AG04449 (cell line): ENCODE measurements at regions not wholly inside any gene's neighbourhood (a gene's known extent, or its start where the extent isn't known, plus 50 kb on each side); places are given as distances from the start of the nearest gene placed in this dataset.

ENCODE experiments used
- CTCF ChIA-PET: fragments of 350-600 bp; formaldehyde crosslinking; extraction: SDS; loops from one replicate; lab custom pipeline; 2021; ENCODE audit warnings: antibody characterized with exemption; lab: Yijun Ruan, JAX
- POLR2A ChIA-PET: fragments of 400-600, 350-600 bp; formaldehyde crosslinking; extraction: SDS; loops from one replicate; lab custom pipeline; 2020; ENCODE audit warnings: antibody characterized with exemption, inconsistent platforms; lab: Yijun Ruan, JAX
- DNase-seq: peaks from one replicate; pipeline ENCODE4 v3.0.0-alpha.2; 2010; ENCODE audit warnings: low read depth, low spot score
- H3K4me3 ChIP-seq: 2 replicates; pipeline ENCODE4 v1.5.1; 2011; ENCODE audit warnings: low read depth, mild to moderate bottlenecking, control low read depth, low read length
- TF ChIP-seq, protein P1 (sequence below): IDR thresholded peaks from one replicate; pipeline ENCODE4 v1.5.1; 2011; ENCODE audit warnings: mild to moderate bottlenecking, moderate library complexity, low read length, control low read depth, inconsistent platforms; ENCODE audit not compliant: insufficient read depth; ENCODE audit errors: missing control alignments

DNA sequence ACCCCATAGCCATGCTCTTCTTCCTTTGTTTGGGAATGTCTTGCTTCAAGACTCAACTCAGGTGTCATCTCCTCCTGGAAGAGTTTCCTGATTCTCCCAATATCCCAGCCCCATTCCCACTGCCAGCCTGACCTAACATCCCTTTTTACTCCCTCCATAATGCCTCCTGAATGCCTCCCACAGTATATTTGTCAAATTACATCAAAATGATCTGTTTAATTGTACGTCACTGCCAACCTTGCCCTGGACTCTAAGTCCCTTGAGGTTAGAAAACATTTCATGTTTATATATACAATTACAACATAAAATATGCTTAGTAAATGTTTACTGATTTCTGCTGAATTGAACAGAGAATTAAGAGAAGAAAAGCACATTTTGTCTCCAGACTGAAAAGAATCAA is 301.6 kb upstream of the PDE4D start:
- ChIA-PET CTCF (no interaction called here), POLR2A (no interaction called here)
- TF ChIP-seq, protein P1, sequence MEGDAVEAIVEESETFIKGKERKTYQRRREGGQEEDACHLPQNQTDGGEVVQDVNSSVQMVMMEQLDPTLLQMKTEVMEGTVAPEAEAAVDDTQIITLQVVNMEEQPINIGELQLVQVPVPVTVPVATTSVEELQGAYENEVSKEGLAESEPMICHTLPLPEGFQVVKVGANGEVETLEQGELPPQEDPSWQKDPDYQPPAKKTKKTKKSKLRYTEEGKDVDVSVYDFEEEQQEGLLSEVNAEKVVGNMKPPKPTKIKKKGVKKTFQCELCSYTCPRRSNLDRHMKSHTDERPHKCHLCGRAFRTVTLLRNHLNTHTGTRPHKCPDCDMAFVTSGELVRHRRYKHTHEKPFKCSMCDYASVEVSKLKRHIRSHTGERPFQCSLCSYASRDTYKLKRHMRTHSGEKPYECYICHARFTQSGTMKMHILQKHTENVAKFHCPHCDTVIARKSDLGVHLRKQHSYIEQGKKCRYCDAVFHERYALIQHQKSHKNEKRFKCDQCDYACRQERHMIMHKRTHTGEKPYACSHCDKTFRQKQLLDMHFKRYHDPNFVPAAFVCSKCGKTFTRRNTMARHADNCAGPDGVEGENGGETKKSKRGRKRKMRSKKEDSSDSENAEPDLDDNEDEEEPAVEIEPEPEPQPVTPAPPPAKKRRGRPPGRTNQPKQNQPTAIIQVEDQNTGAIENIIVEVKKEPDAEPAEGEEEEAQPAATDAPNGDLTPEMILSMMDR, result no peak
- no peak overlapping the region for H3K4me3 ChIP-seq
- no peak for DNase-seq

DNA sequence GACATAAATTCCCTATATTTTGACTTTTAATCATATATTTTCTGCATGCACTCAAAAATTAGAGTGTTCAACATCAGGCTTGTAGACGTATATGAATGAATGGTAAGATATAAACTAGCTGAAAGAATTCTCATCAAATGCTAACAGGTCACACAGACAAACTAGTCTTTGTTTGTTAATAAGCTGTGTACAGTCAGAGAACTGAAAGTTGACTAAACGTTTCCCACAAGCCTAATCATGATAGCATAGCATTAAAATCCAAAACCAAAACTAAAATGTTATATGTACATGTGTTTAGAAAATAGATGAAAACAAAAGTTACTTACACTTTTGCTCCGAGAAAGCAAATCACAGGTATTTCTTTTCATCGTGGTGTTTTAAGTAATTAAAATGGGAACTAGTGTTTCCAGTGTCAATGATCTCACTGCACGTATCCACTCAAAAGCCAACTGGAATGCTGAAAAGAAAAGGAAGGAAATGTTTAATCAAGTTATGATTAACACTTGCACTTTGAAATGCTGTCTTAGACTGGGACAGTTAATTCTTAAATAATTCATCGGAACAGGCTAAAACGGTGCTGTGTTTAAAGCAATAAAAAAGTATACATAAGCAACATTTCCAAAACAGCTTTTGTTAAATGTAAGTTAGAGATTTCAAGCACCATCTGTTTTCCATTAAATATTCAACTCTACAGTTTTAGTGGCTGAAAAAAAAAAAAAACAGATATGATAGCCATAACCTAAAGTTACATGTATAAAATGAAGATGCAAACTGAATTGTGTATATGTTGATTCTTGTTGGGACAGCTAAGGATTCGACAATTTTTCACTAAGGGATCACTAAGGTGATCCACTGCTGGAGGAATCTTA is 291.9 kb upstream of the PDE4D start:
- ChIA-PET CTCF (no interaction called here), POLR2A (no interaction called here)
- DNase-seq, result no peak
- no peak overlapping the region for H3K4me3 ChIP-seq
- TF ChIP-seq, protein P1, result no peak

DNA sequence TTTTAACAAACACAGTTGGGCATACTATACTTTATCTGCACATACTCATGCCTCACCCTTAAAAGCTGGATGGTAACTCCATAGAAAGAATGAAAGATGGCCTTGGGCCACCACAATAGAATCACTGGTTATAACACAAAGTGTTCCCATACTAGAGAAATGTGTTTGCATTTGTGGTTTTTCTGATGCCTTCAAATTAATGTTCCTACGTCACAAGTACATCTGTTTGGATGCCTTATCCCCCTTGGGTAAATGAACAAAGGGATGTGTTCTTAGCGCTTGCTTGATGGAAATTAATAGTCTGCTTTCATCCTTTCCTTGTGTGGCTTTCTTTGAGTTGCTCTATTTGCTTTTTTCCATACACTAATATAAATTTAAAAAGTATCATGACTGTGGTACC is 291.1 kb upstream of the PDE4D start:
- CTCF ChIA-PET, result no interaction called here
- no peak for DNase-seq
- POLR2A ChIA-PET, result no interaction called here
- TF ChIP-seq, protein P1, result no peak
- H3K4me3 ChIP-seq, result no peak overlapping the region

DNA sequence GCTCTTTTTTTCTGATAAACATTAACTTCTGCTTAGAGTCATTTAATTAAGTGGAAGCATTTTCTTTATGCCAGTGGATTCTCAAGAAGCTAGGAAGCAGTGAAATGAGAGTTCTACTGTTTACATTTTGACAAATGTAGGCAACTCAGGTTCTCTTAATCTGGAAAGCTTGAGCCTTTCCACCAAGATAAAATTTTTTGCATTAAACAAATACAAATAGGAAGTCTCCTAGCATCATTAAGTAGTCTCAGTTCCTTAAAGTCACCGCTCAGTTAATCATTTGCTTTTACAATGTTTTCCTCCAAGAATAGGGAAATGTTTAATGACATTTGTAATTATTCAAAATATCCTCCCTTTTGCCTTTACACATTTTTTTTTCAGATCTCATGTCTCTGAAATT is 290.4 kb upstream of the PDE4D start:
- TF ChIP-seq, protein P1, result no peak
- no peak overlapping the region for H3K4me3 ChIP-seq
- DNase-seq, result no peak
- ChIA-PET CTCF (no interaction called here), POLR2A (no interaction called here)

DNA sequence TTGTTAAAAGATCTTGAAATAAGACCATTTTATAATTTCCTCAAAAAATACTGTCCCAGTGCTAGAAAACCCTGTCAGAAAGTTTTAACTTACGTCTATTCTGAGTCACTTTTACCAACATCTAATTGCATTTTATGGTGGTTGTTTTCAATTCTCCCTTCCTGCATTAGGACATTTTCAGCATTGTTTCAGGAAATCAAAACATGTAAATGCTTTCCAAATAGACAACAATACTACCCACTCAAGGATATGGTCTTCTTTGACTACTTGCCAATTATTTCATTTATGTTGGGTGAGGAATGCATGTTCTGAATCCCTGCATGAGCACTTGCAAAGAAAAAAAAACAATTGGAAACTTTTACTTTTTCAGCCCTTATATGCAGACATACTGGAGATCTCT is 284.6 kb upstream of the PDE4D start:
- ChIA-PET POLR2A (no interaction called here), CTCF (no interaction called here)
- TF ChIP-seq, protein P1, result no peak
- DNase-seq, result no peak
- H3K4me3 ChIP-seq, result no peak overlapping the region

DNA sequence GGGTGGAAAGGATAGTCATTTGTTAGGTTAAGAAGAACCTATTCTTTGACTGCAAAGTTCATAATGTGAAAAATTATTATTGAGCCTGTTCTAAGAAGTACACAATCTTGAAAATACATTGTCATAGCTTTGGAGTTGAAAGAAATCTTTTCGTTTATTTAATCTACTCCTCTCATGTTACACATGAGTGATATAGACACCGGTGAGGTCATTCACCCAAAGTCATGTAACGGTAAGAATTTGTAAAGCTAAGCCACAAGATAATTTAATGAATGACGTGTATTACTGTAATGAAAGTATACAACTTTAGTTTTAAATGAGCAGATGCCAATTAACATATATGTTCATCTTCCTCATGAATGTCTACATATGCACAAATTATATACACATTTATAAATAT is 284.1 kb upstream of the PDE4D start:
- TF ChIP-seq, protein P1, result no peak

More for the DNA sequence above, 284.1 kb upstream of the PDE4D start:
- no peak overlapping the region for H3K4me3 ChIP-seq
- ChIA-PET CTCF (no interaction called here), POLR2A (no interaction called here)
- no peak for DNase-seq
